PC-9 (cell line): ENCODE measurements at regions not wholly inside any gene's neighbourhood (a gene's known extent, or its start where the extent isn't known, plus 50 kb on each side); places are given as distances from the start of the nearest gene placed in this dataset.

Experiments
- EZH2 ChIP-seq: fragments of 200-600 bp; sonication (generic); IDR thresholded peaks from 2 replicates; pipeline ENCODE4 v1.8.0; 2017; ENCODE audit warnings: antibody characterized with exemption, low read depth
- TF ChIP-seq, protein P1 (sequence below): fragments of 200-600 bp; sonication (generic); conservative IDR thresholded peaks from 2 replicates; pipeline ENCODE4 v1.6.1; 2017; ENCODE audit warnings: mixed run types, antibody characterized with exemption, mild to moderate bottlenecking, moderate library complexity

DNA sequence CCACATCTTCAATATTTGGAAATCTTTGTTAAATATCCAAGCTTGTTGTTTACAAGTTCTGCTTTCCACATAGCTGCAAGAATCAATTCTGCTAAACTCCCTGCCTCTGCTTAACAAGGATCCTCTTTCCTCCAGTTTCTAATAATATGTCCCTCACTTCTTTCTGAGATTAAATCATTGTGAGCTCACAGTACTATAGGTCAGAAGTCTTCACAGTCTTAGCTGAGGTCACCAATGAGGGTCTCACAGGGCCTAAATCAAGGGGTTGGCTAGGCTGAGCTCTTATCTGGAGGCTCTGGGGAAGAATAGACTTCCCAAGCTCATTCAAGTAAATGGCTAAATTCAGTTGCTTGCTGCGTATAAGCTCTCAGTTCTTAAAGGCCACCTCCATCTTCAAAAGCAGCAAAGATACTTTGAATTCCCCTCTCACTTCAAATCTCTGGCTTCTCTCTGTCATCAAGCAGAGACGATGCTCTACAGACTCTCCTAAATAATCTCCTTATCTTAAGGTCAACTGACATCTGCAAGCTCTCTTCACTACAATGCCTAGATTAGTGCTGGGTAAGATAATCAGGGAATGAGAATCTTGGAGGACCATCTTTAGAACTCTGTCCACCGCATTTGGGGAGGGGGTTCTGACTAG is 175.3 kb downstream of the PLPPR4 start:
- TF ChIP-seq EZH2, result no peak
- TF ChIP-seq, protein P1, sequence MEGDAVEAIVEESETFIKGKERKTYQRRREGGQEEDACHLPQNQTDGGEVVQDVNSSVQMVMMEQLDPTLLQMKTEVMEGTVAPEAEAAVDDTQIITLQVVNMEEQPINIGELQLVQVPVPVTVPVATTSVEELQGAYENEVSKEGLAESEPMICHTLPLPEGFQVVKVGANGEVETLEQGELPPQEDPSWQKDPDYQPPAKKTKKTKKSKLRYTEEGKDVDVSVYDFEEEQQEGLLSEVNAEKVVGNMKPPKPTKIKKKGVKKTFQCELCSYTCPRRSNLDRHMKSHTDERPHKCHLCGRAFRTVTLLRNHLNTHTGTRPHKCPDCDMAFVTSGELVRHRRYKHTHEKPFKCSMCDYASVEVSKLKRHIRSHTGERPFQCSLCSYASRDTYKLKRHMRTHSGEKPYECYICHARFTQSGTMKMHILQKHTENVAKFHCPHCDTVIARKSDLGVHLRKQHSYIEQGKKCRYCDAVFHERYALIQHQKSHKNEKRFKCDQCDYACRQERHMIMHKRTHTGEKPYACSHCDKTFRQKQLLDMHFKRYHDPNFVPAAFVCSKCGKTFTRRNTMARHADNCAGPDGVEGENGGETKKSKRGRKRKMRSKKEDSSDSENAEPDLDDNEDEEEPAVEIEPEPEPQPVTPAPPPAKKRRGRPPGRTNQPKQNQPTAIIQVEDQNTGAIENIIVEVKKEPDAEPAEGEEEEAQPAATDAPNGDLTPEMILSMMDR, result no peak
